ENCODE measurements at regions not wholly inside any gene's neighbourhood (a gene's known extent, or its start where the extent isn't known, plus 50 kb on each side); places are given as distances from the start of the nearest gene placed in this dataset.

GRCh38 chr4:96112631-96113030, 272.7 kb downstream of the PDHA2 start:
- no peak for TF ChIP-seq CTCF (conservative IDR thresholded peaks at IDR 0.05; ENCODE audit: low read length)
- no peak for TF ChIP-seq EZH2phosphoT487 (IDR thresholded peaks at IDR 0.05; ENCODE audit: borderline replicate concordance)
